IMR-90 (cell line): ENCODE measurements at regions not wholly inside any gene's neighbourhood (a gene's known extent, or its start where the extent isn't known, plus 50 kb on each side); places are given as distances from the start of the nearest gene placed in this dataset.

Experiments
- BHLHE40 ChIP-seq: fragments of 150-350 bp; IDR thresholded peaks from 2 replicates; pipeline ENCODE4 v1.6.1; 2016; ENCODE audit warnings: mild to moderate bottlenecking, low read depth, low read length
- CEBPB ChIP-seq: IDR thresholded peaks from 2 replicates; pipeline ENCODE4 v1.6.1; 2012; ENCODE audit warnings: low read depth, low read length, improper control_type of control experiment
- FOS ChIP-seq: fragments of 150-350 bp; IDR thresholded peaks from 2 replicates; pipeline ENCODE4 v1.6.1; 2016; ENCODE audit warnings: low read depth, low read length
- MAFK ChIP-seq: IDR thresholded peaks from 2 replicates; pipeline ENCODE4 v1.6.1; 2012; ENCODE audit warnings: low read depth, low read length, improper control_type of control experiment
- MXI1 ChIP-seq: IDR thresholded peaks from 2 replicates; pipeline ENCODE4 v1.6.1; 2012; ENCODE audit warnings: low read depth, mild to moderate bottlenecking, low read length, moderate library complexity, borderline replicate concordance
- POLR2A ChIP-seq: IDR thresholded peaks from 2 replicates; pipeline ENCODE4 v1.6.1; 2012; ENCODE audit warnings: mild to moderate bottlenecking, low read depth, low read length
- RAD21 ChIP-seq: IDR thresholded peaks from 2 replicates; pipeline ENCODE4 v1.6.1; 2012; ENCODE audit warnings: low read length, improper control_type of control experiment
- RCOR1 ChIP-seq: IDR thresholded peaks from 2 replicates; pipeline ENCODE4 v1.6.1; 2012; ENCODE audit warnings: mild to moderate bottlenecking, low read length, improper control_type of control experiment; ENCODE audit not compliant: insufficient replicate concordance
- RFX5 ChIP-seq: IDR thresholded peaks from 2 replicates; pipeline ENCODE4 v1.8.0; 2012; ENCODE audit warnings: low read depth, mild to moderate bottlenecking, low read length, moderate library complexity
- SMC3 ChIP-seq: fragments of 150-350 bp; IDR thresholded peaks from 2 replicates; pipeline ENCODE4 v1.6.1; 2016; ENCODE audit warnings: low read depth, mild to moderate bottlenecking, antibody characterized with exemption, low read length, moderate library complexity
- TF ChIP-seq, protein P1 (sequence below): conservative IDR thresholded peaks from 2 replicates; pipeline ENCODE4 v1.5.1; 2012; ENCODE audit warnings: mild to moderate bottlenecking, low read depth, low read length, improper control_type of control experiment
- TF ChIP-seq, protein P2 (sequence below): fragments of 150-350 bp; IDR thresholded peaks from 2 replicates; pipeline ENCODE4 v1.6.1; 2016; ENCODE audit warnings: low read depth, mild to moderate bottlenecking, low read length, moderate library complexity, borderline replicate concordance
- TF ChIP-seq, protein P3 (sequence below): fragments of 150-350 bp; IDR thresholded peaks from 2 replicates; pipeline ENCODE4 v1.6.1; 2017; ENCODE audit warnings: mild to moderate bottlenecking, antibody characterized with exemption, low read length, low read depth

DNA sequence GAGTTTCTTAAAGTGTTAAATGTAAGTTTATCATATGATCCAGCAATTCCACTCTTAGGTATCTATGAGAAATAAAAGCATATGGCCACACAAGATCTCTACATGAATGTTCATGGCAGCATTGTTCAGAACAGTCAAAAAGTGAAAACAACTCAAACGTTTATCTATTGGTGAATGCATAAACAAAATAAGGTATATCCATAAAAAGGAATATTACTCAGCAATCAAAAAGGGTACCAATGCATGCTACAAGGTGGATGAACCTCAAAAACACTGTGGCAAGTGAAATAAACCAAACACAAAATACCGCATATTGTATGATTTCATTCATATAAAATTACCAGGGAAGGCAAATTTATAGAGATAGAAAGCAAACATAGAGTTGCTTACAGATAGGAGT, 337.6 kb downstream of the PIK3C3 start:
- TF ChIP-seq, protein P1, sequence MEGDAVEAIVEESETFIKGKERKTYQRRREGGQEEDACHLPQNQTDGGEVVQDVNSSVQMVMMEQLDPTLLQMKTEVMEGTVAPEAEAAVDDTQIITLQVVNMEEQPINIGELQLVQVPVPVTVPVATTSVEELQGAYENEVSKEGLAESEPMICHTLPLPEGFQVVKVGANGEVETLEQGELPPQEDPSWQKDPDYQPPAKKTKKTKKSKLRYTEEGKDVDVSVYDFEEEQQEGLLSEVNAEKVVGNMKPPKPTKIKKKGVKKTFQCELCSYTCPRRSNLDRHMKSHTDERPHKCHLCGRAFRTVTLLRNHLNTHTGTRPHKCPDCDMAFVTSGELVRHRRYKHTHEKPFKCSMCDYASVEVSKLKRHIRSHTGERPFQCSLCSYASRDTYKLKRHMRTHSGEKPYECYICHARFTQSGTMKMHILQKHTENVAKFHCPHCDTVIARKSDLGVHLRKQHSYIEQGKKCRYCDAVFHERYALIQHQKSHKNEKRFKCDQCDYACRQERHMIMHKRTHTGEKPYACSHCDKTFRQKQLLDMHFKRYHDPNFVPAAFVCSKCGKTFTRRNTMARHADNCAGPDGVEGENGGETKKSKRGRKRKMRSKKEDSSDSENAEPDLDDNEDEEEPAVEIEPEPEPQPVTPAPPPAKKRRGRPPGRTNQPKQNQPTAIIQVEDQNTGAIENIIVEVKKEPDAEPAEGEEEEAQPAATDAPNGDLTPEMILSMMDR = no peak
- TF ChIP-seq RCOR1 = no peak
- no peak for TF ChIP-seq POLR2A
- TF ChIP-seq RAD21 = no peak
- no peak for TF ChIP-seq MXI1
- no peak for TF ChIP-seq CEBPB
- TF ChIP-seq, protein P2, sequence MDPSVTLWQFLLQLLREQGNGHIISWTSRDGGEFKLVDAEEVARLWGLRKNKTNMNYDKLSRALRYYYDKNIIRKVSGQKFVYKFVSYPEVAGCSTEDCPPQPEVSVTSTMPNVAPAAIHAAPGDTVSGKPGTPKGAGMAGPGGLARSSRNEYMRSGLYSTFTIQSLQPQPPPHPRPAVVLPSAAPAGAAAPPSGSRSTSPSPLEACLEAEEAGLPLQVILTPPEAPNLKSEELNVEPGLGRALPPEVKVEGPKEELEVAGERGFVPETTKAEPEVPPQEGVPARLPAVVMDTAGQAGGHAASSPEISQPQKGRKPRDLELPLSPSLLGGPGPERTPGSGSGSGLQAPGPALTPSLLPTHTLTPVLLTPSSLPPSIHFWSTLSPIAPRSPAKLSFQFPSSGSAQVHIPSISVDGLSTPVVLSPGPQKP = no peak
- TF ChIP-seq, protein P3, sequence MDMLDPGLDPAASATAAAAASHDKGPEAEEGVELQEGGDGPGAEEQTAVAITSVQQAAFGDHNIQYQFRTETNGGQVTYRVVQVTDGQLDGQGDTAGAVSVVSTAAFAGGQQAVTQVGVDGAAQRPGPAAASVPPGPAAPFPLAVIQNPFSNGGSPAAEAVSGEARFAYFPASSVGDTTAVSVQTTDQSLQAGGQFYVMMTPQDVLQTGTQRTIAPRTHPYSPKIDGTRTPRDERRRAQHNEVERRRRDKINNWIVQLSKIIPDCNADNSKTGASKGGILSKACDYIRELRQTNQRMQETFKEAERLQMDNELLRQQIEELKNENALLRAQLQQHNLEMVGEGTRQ = no peak
- no peak for TF ChIP-seq SMC3
- no peak for TF ChIP-seq BHLHE40
- TF ChIP-seq MAFK = no peak
- TF ChIP-seq FOS = no peak
- no peak for TF ChIP-seq RFX5
